Activated naive CD8-positive, alpha-beta T cell treated with anti-CD3 and anti-CD28 coated beads, Interleukin-2, amount 50 U/mL, for 24 hours (primary cell): ENCODE measurements at regions not wholly inside any gene's neighbourhood (a gene's known extent, or its start where the extent isn't known, plus 50 kb on each side); places are given as distances from the start of the nearest gene placed in this dataset.

Experiments used
- ATAC-seq: fragments of 150-1000 bp; cut with Tn5 transposase; one replicate; pipeline ENCODE4 v1.10.0; 2021
- DNase-seq: peaks from one replicate; pipeline ENCODE4 v3.0.0; 2021
- H3K27ac Mint-ChIP-seq: one replicate; pipeline ENCODE4 v1.8.0; 2021; ENCODE audit warnings: mild to moderate bottlenecking, mixed read lengths
- H3K27me3 Mint-ChIP-seq: one replicate; pipeline ENCODE4 v1.8.0; 2021; ENCODE audit warnings: mixed read lengths
- H3K36me3 Mint-ChIP-seq: one replicate; pipeline ENCODE4 v1.8.0; 2021; ENCODE audit warnings: low read depth, mixed read lengths
- H3K4me1 Mint-ChIP-seq: one replicate; pipeline ENCODE4 v1.8.0; 2021; ENCODE audit warnings: mixed read lengths
- H3K4me3 Mint-ChIP-seq: one replicate; pipeline ENCODE4 v1.8.0; 2021; ENCODE audit warnings: mild to moderate bottlenecking, moderate library complexity, mixed read lengths
- H3K9me3 Mint-ChIP-seq: one replicate; pipeline ENCODE4 v1.8.0; 2021; ENCODE audit warnings: mixed read lengths

GRCh38 chr2:120612931-120613330, 122.7 kb upstream of the GLI2 start:
- Mint-ChIP-seq H3K9me3 (no peaks in the 10 kb centered on the region), H3K4me3 (no peak overlapping the region), H3K27ac (no peak overlapping the region), H3K27me3 (peaks cover 7% of the 10 kb centered on the region), H3K4me1 (no peaks in the 10 kb centered on the region), H3K36me3 (no peaks in the 10 kb centered on the region)
- DNase-seq, result no peak
- ATAC-seq, result no peak

DNA sequence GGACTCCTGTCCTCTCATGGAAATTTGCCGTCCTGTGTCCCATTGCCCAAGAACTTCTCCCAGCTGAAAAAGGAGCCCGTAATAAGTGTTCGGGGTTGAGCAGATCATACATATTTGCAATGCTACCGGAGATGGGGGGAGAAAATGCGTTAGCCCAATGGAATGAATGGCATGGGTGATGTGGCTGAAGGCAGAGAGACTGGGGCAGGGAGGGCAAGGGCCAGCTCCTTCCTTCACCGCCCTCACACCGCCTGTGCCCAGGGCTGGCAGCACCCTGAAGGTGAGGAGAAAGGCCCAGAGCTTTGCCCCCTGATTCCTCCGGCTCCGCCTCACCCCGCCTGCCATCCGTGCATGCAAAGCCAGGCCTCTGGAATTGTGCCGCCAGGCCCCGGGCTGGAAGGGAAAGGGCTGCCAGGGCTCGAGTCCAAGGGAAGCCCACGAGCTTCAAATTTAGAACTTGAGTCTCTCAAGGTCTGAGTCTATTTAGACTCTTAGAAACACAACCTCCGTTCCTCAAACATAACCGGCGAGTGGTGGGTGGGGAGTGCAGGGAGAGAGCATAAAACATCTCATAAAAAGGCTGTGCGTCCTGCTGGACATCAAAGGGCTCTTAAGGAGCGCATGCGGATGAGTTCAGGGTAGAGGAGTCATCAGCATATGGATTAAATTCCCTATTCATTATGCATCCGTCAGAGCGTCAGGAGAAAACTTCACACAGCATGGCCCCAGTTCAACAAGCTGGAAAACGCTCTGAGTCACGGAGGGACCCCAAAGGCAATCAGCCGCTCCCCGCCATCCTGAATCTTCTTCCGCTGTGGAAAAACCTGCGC, 121.7 kb upstream of the GLI2 start:
- DNase-seq, result no peak
- H3K27me3 Mint-ChIP-seq, result peaks cover 7% of the 10 kb centered on the region
- H3K27ac Mint-ChIP-seq, result no peak overlapping the region
- no peaks in the 10 kb centered on the region for H3K4me1 Mint-ChIP-seq
- ATAC-seq, result no peak
- no peak overlapping the region for H3K4me3 Mint-ChIP-seq
- no peaks in the 10 kb centered on the region for H3K36me3 Mint-ChIP-seq
- no peaks in the 10 kb centered on the region for H3K9me3 Mint-ChIP-seq

DNA sequence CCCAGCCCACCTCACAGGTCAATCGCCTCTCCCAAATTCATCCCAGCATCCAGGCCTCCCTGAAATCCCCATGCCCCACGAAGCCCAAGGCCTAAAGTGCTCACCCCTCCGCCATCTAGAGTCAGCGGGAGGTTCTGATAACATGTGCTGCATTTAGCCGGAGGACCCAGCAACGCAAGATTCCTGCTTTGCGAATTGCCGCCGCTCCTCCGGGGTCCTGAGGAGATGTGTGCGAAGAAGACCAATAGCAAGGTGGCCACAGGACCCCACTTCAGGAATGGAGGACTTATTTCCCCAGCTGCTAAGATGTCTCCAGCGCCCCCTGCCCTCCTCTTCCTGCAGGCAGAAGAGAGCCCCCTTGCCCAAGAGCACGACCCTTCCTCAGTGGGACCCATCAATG, 120.8 kb upstream of the GLI2 start:
- Mint-ChIP-seq H3K4me1 (no peaks in the 10 kb centered on the region), H3K9me3 (no peaks in the 10 kb centered on the region), H3K36me3 (no peaks in the 10 kb centered on the region), H3K4me3 (no peak overlapping the region), H3K27ac (no peak overlapping the region), H3K27me3 (peaks cover 7% of the 10 kb centered on the region)
- DNase-seq (no peak), ATAC-seq (no peak)

GRCh38 chr2:120616261-120616660, 119.4 kb upstream of the GLI2 start:
- Mint-ChIP-seq H3K4me1 (no peaks in the 10 kb centered on the region), H3K27me3 (peaks cover 7% of the 10 kb centered on the region), H3K27ac (no peak overlapping the region), H3K36me3 (no peaks in the 10 kb centered on the region), H3K9me3 (no peaks in the 10 kb centered on the region), H3K4me3 (no peak overlapping the region)
- DNase-seq (no peak), ATAC-seq (no peak)

DNA sequence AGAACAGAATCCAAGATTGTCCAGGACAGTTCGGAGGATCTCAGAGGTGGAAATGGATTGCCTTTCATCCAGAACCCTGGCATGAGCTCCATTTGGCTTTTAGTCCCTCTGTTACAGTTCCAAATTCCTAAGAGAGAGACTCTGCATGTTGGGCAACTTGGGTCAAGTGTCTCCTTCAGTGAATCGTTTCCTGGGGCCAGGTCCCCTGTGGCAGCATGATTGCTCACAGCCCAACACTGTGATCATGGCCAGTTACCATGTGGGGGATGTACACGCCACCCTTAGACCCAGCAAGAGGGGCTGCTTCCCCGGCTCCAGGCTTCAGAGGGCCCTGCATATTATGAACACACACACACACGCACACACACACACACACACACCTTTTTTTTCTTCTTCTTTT, 118.6 kb upstream of the GLI2 start:
- Mint-ChIP-seq H3K4me1 (no peaks in the 10 kb centered on the region), H3K36me3 (no peaks in the 10 kb centered on the region), H3K9me3 (no peaks in the 10 kb centered on the region), H3K27me3 (peaks cover 6% of the 10 kb centered on the region), H3K27ac (no peak overlapping the region), H3K4me3 (no peak overlapping the region)
- DNase-seq, result no peak
- ATAC-seq, result no peak

GRCh38 chr2:120618830-120619229, 116.8 kb upstream of the GLI2 start:
- peaks cover 4% of the 10 kb centered on the region for H3K9me3 Mint-ChIP-seq
- peaks cover 2% of the 10 kb centered on the region for H3K27me3 Mint-ChIP-seq
- H3K36me3 Mint-ChIP-seq, result no peaks in the 10 kb centered on the region
- no peaks in the 10 kb centered on the region for H3K4me1 Mint-ChIP-seq
- no peak for DNase-seq
- ATAC-seq, result no peak
- H3K4me3 Mint-ChIP-seq, result no peak overlapping the region
- no peak overlapping the region for H3K27ac Mint-ChIP-seq

DNA sequence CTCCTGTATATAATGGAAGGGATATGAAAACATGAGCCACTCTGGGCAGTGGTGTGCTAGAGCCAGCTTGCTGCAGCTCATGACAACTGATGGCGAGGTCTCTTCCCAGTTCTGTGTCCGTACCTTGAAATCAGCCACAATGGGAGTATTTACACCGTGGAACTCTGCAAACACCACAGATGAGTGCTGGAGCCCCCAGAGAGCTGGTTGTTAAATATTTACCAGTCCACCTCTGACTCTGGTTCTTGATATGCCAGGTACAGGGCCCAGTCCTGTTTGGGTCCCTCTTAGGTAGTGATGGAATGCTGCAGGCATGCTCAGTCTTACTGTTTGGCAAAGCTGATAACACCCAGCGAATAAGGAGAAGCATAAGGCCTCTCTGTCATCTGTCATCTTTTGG, 116.1 kb upstream of the GLI2 start:
- no peaks in the 10 kb centered on the region for H3K4me1 Mint-ChIP-seq

GRCh38 chr2:120620025-120620793, 115.5 kb upstream of the GLI2 start:
- H3K36me3 Mint-ChIP-seq, result no peaks in the 10 kb centered on the region
- peaks cover 4% of the 10 kb centered on the region for H3K9me3 Mint-ChIP-seq
- no peak for DNase-seq
- H3K4me1 Mint-ChIP-seq, result no peaks in the 10 kb centered on the region
- no peak overlapping the region for H3K4me3 Mint-ChIP-seq
- ATAC-seq, result no peak
- no peak overlapping the region for H3K27ac Mint-ChIP-seq
- H3K27me3 Mint-ChIP-seq, result no peaks in the 10 kb centered on the region

More for the DNA sequence above, 116.1 kb upstream of the GLI2 start:
- no peak for DNase-seq
- ATAC-seq, result no peak
- Mint-ChIP-seq H3K27ac (no peak overlapping the region), H3K27me3 (peaks cover 2% of the 10 kb centered on the region), H3K9me3 (peaks cover 4% of the 10 kb centered on the region), H3K36me3 (no peaks in the 10 kb centered on the region), H3K4me3 (no peak overlapping the region)

DNA sequence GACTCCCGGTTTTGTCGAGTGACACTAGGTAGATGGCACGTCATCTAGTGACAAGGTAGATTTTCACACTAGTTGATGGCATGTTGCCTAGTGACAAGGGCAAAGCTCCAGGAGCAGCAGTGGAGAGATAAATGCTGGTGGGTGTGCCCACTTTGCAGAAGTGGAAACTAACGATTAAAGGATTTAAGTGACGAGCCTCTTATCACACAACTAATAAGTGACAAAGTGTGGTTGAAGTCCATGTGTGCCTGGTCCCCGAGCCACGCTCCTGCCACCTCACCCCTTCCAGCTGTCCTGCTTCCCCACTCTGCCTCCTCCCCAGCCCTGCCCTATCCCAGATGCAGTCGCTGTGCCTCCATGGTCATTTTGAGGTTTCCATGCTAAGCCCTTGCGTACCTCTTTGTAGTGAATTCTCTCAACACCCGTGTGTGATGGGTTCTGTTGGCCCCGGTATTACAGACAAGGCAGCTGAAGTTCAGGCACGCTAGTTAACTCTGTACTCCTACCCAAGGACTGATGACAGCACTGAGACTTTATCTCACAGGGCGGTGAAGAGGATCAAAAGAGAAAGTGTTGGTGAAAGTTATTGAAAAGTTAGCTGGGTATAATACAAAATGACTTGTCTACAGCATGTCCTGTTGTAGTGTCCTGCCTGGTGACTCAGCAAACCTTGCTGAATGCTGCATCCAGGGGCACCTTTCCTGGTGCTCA, 113.4 kb upstream of the GLI2 start:
- no peaks in the 10 kb centered on the region for H3K4me1 Mint-ChIP-seq
- no peak for DNase-seq
- peaks cover 4% of the 10 kb centered on the region for H3K9me3 Mint-ChIP-seq
- no peak for ATAC-seq
- no peak overlapping the region for H3K27ac Mint-ChIP-seq
- H3K27me3 Mint-ChIP-seq, result peaks cover 4% of the 10 kb centered on the region
- H3K36me3 Mint-ChIP-seq, result no peaks in the 10 kb centered on the region
- no peak overlapping the region for H3K4me3 Mint-ChIP-seq

- no peak overlapping the region for H3K4me3 Mint-ChIP-seq
- H3K27ac Mint-ChIP-seq, result no peak overlapping the region
- peaks cover 4% of the 10 kb centered on the region for H3K27me3 Mint-ChIP-seq
- H3K4me1 Mint-ChIP-seq, result no peaks in the 10 kb centered on the region
- no peaks in the 10 kb centered on the region for H3K36me3 Mint-ChIP-seq
- DNase-seq (no peak), ATAC-seq (peak; percentile 20)
- peaks cover 4% of the 10 kb centered on the region for H3K9me3 Mint-ChIP-seq
Measured at GRCh38 chr2:120622886-120623753, 112.5 kb upstream of the GLI2 start.

- ATAC-seq (no peak), DNase-seq (no peak)
- H3K27me3 Mint-ChIP-seq, result peaks cover 4% of the 10 kb centered on the region
- H3K36me3 Mint-ChIP-seq, result no peaks in the 10 kb centered on the region
- H3K4me1 Mint-ChIP-seq, result no peaks in the 10 kb centered on the region
- no peak overlapping the region for H3K27ac Mint-ChIP-seq
- no peak overlapping the region for H3K4me3 Mint-ChIP-seq
- peaks cover 4% of the 10 kb centered on the region for H3K9me3 Mint-ChIP-seq
Measured at GRCh38 chr2:120624061-120624737, 111.5 kb upstream of the GLI2 start.

DNA sequence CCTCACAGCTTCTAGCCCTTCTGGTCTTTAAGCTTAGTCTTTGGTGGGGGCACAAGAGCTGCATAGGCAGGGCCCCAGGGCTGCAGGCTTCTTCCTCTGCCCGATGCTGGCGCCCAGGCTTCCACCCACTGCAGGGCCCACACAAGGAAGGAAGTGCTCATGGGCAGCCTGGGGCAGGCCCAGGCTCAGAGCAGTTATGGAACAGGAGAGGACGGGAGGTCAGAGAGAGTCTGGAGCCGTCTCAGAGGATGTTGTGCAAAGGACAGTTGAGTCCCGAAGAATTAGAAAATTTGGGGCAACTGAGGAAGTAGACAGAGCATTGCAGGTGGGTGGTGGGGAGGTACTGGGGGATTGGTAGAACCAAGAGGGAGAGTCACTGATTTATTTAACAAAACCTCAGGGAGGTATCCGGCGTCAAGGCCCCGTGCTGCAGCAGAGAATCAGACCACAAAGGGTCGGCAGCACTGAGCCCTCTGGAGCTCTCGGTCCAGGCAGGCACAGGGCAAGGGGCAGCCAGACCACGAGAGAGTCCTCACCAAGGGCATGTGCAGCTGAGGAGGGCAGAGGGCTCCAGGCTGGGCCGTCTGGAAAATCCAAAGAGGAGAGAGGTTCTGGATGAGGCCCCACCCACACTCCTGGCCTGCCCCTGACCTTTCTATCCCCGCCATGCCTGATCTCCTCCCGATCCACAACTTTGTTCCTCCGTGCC, 110.8 kb upstream of the GLI2 start:
- Mint-ChIP-seq H3K36me3 (no peaks in the 10 kb centered on the region), H3K4me3 (no peak overlapping the region), H3K27ac (no peak overlapping the region), H3K9me3 (peaks cover 4% of the 10 kb centered on the region), H3K27me3 (peaks cover 4% of the 10 kb centered on the region), H3K4me1 (no peaks in the 10 kb centered on the region)
- ATAC-seq (no peak), DNase-seq (no peak)

DNA sequence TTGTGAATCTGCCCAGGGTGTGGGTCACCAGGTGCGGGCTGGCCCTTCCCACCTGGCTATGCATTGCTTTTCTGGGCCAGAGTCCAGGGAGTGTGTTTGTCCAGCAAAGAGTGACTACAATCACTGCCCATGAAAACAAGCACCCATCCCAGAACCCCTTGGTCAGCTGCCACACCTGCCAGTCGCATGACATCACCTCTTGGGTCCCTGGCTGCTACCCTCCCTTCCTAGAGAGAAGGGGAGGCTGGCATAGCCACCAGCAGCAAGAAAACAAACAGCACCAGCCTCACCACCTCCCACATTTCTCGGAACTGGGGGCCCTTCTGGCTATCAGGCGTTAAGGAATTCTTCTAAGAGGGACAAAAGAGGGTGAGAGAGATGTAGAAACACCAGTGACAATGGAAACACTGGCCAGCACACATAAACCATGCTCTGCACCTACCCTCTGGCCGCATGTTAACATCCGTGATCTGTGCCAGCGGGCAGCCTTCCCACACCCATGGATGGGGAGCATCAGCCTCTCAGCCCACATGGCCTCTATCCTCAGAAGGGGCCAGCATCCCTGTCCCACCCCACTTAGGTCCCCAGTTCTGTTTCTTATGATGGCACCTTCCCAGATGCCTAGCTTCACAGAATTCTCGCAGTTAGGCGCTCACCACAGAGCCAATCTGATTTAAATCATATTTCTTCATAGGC, 109.7 kb upstream of the GLI2 start:
- no peaks in the 10 kb centered on the region for H3K36me3 Mint-ChIP-seq
- DNase-seq, result no peak
- H3K4me1 Mint-ChIP-seq, result no peaks in the 10 kb centered on the region
- peaks cover 4% of the 10 kb centered on the region for H3K27me3 Mint-ChIP-seq
- H3K4me3 Mint-ChIP-seq, result no peak overlapping the region
- H3K9me3 Mint-ChIP-seq, result peaks cover 4% of the 10 kb centered on the region
- ATAC-seq, result no peak
- H3K27ac Mint-ChIP-seq, result no peak overlapping the region
